Endodermal cell (in vitro differentiated cells): ENCODE measurements at regions not wholly inside any gene's neighbourhood (a gene's known extent, or its start where the extent isn't known, plus 50 kb on each side); places are given as distances from the start of the nearest gene placed in this dataset.

Experiments
- DNase-seq: peaks from one replicate; pipeline ENCODE4 v3.0.0-alpha.2; 2017
- H3K27ac ChIP-seq: 2 replicates; pipeline ENCODE4 v1.5.1; 2013; ENCODE audit warnings: mild to moderate bottlenecking, low read depth, low read length, moderate library complexity
- H3K27me3 ChIP-seq: 2 replicates; pipeline ENCODE4 v1.6.1; 2013; ENCODE audit warnings: mild to moderate bottlenecking, low read length, moderate library complexity; ENCODE audit not compliant: insufficient read depth, control insufficient read depth, poor library complexity, severe bottlenecking
- H3K36me3 ChIP-seq: 2 replicates; pipeline ENCODE4 v1.7.0; 2013; ENCODE audit warnings: mild to moderate bottlenecking, low read length, moderate library complexity; ENCODE audit not compliant: control insufficient read depth, insufficient read depth
- H3K4me1 ChIP-seq: one replicate; pipeline ENCODE4 v1.7.0; 2013; ENCODE audit warnings: low read length; ENCODE audit not compliant: control insufficient read depth, insufficient read depth
- H3K4me3 ChIP-seq: 2 replicates; pipeline ENCODE4 v1.5.1; 2013; ENCODE audit warnings: mild to moderate bottlenecking, low read length, moderate library complexity
- H3K9ac ChIP-seq: 2 replicates; pipeline ENCODE4 v1.6.1; 2013; ENCODE audit warnings: mild to moderate bottlenecking, low read length, moderate library complexity; ENCODE audit not compliant: poor library complexity, severe bottlenecking; ENCODE audit errors: extremely low read depth
- H3K9me3 ChIP-seq: 2 replicates; pipeline ENCODE4 v1.6.1; 2013; ENCODE audit warnings: mild to moderate bottlenecking, low read length, moderate library complexity; ENCODE audit not compliant: control insufficient read depth
- H3K27ac Mint-ChIP-seq: 2 replicates; pipeline ENCODE4 v1.8.0; 2020; ENCODE audit warnings: mixed read lengths
- H3K27me3 Mint-ChIP-seq: 2 replicates; pipeline ENCODE4 v1.8.0; 2021; ENCODE audit warnings: mild to moderate bottlenecking, mixed read lengths; ENCODE audit not compliant: insufficient read depth
- H3K36me3 Mint-ChIP-seq: 2 replicates; pipeline ENCODE4 v1.8.0; 2020; ENCODE audit warnings: low read depth, mixed read lengths
- H3K4me1 Mint-ChIP-seq: 2 replicates; pipeline ENCODE4 v1.8.0; 2020; ENCODE audit warnings: mixed read lengths
- H3K4me3 Mint-ChIP-seq: 2 replicates; pipeline ENCODE4 v1.8.0; 2020; ENCODE audit warnings: mild to moderate bottlenecking, moderate library complexity, mixed read lengths
- H3K9me3 Mint-ChIP-seq: 2 replicates; pipeline ENCODE4 v1.8.0; 2020; ENCODE audit warnings: mild to moderate bottlenecking, mixed read lengths
- whole genome bisulfite sequencing, 2 experiments: methylation state at CpG; one replicate each; pipeline versions ENCODE4 v1.1.5 to v1.1.7; 2013; ENCODE audit warnings: missing lambda C conversion rate in 2 of 2, mixed read lengths in 1 of 2; ENCODE audit not compliant: insufficient coverage in 1 of 2, insufficient read length in 1 of 2; 5-methylcytosine and 5-hydroxymethylcytosine counted together
- TF ChIP-seq, protein P1 (sequence below): fragments of 200-600 bp; sonication (generic); conservative IDR thresholded peaks from 2 replicates; pipeline ENCODE4 v1.5.0; 2021; ENCODE audit warnings: antibody characterized with exemption, mild to moderate bottlenecking

DNA sequence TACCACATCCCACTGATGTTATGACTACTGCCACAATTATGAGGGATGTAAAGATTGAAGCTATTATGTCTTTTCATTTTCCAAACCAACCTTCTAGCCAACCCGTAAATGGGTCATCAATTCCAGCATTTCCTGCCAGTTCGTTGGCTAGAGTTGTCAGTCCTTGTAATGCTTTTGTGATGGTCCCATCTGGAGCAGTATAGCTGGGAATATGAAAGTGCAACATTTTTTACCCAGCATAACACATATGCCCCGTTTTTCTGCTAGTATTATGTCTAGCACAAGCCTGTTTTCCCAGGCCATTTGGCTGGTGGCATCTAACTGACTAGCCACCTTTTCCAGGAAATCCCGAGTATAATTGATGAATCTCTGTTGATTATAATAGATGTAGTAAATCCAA is 1501.6 kb upstream of the SLC39A10 start:
- H3K4me3 Mint-ChIP-seq, result no peak overlapping the region
- no peak for DNase-seq
- Histone ChIP-seq H3K9ac (no peak overlapping the region), H3K4me1 (no peaks in the 10 kb centered on the region), H3K9me3 (peaks cover 23% of the 10 kb centered on the region), H3K27ac (no peak overlapping the region), H3K4me3 (no peak overlapping the region), H3K36me3 (no peaks in the 10 kb centered on the region), H3K27me3 (no peaks in the 10 kb centered on the region)
- H3K4me1 Mint-ChIP-seq, result no peaks in the 10 kb centered on the region
- peaks cover 18% of the 10 kb centered on the region for H3K9me3 Mint-ChIP-seq
- TF ChIP-seq, protein P1, sequence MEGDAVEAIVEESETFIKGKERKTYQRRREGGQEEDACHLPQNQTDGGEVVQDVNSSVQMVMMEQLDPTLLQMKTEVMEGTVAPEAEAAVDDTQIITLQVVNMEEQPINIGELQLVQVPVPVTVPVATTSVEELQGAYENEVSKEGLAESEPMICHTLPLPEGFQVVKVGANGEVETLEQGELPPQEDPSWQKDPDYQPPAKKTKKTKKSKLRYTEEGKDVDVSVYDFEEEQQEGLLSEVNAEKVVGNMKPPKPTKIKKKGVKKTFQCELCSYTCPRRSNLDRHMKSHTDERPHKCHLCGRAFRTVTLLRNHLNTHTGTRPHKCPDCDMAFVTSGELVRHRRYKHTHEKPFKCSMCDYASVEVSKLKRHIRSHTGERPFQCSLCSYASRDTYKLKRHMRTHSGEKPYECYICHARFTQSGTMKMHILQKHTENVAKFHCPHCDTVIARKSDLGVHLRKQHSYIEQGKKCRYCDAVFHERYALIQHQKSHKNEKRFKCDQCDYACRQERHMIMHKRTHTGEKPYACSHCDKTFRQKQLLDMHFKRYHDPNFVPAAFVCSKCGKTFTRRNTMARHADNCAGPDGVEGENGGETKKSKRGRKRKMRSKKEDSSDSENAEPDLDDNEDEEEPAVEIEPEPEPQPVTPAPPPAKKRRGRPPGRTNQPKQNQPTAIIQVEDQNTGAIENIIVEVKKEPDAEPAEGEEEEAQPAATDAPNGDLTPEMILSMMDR, result no peak
- no peaks in the 10 kb centered on the region for H3K27me3 Mint-ChIP-seq
- no peak overlapping the region for H3K27ac Mint-ChIP-seq
- WGBS, 2 experiments, result 87% methylated on average over 3 of the region's 4 CpGs; no CpG with 5 or more reads in 1 of the 2 experiments
- H3K36me3 Mint-ChIP-seq, result no peaks in the 10 kb centered on the region

DNA sequence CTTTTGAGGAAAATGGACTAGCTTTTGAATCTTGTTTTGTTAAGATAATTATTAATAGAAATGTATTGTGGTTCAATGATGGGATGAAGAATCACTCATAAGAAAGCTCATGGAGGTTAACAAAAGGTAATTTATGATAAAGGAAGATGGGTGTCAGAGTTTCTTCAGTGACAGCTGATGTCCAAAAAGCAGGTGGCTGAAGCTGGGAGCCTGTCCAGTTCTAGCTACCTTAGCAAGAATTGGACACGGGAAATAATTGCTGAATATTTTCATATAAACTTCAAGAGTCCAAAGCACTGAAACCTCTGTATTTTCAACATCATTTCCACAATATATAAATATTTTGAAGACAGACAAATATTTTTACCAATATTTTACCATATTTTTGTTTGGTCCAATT is 1505.8 kb upstream of the SLC39A10 start:
- DNase-seq, result no peak
- no peaks in the 10 kb centered on the region for H3K36me3 Mint-ChIP-seq
- Histone ChIP-seq H3K9me3 (no peaks in the 10 kb centered on the region), H3K4me1 (no peaks in the 10 kb centered on the region), H3K9ac (no peak overlapping the region), H3K27me3 (no peaks in the 10 kb centered on the region), H3K36me3 (no peaks in the 10 kb centered on the region), H3K27ac (no peak overlapping the region), H3K4me3 (no peak overlapping the region)
- H3K27me3 Mint-ChIP-seq, result peaks cover 2% of the 10 kb centered on the region
- 87 to 100% methylated on average over 1 of the region's 1 CpG for WGBS, 2 experiments
- no peaks in the 10 kb centered on the region for H3K4me1 Mint-ChIP-seq
- no peak overlapping the region for H3K27ac Mint-ChIP-seq
- TF ChIP-seq, protein P1, result no peak
- H3K4me3 Mint-ChIP-seq, result no peak overlapping the region
- no peaks in the 10 kb centered on the region for H3K9me3 Mint-ChIP-seq

DNA sequence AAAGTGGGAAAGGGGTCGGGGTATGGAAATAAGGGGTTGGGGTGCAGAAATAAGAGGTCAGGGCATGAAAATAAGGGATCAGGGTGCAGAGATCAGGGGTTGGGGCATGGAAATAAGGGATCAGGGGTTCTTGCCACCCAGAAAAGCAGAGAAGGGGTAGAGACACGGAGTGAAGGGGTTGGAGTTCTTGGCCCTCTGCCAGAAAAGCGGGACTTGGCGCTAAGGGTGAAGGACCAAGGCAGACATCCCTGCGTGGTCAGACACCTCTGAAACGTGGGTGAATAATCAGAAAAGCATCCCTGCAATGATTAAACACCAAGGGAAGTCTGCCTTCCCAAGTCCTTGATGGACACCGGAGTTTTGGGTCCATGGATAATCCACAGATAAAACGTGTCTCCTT is 1521.6 kb upstream of the SLC39A10 start:
- peaks cover 27% of the 10 kb centered on the region for H3K9me3 Mint-ChIP-seq
- Histone ChIP-seq H3K9me3 (peaks cover 6% of the 10 kb centered on the region), H3K4me3 (no peak overlapping the region), H3K36me3 (no peaks in the 10 kb centered on the region), H3K27ac (no peak overlapping the region), H3K9ac (no peak overlapping the region), H3K27me3 (no peaks in the 10 kb centered on the region), H3K4me1 (no peaks in the 10 kb centered on the region)
- H3K36me3 Mint-ChIP-seq, result no peaks in the 10 kb centered on the region
- TF ChIP-seq, protein P1, result no peak
- DNase-seq, result no peak
- no peak overlapping the region for H3K27ac Mint-ChIP-seq
- no peaks in the 10 kb centered on the region for H3K27me3 Mint-ChIP-seq
- no peak overlapping the region for H3K4me3 Mint-ChIP-seq
- 88 to 93% methylated on average over 6 to 8 of the region's 8 CpGs for WGBS, 2 experiments
- H3K4me1 Mint-ChIP-seq, result no peaks in the 10 kb centered on the region
